MM.1S (cell line): ENCODE measurements at regions not wholly inside any gene's neighbourhood (a gene's known extent, or its start where the extent isn't known, plus 50 kb on each side); places are given as distances from the start of the nearest gene placed in this dataset.

Experiments
- DNase-seq: peaks from one replicate; pipeline ENCODE4 v3.0.0-alpha.2; 2015
- H2AFZ ChIP-seq: fragments of 300-600 bp; sonication (generic); 2 replicates; pipeline ENCODE4 v1.6.0; 2016; ENCODE audit warnings: antibody characterized with exemption, low read length
- H3F3A ChIP-seq: fragments of 300-600 bp; sonication (generic); 2 replicates; pipeline ENCODE4 v1.6.1; 2016; ENCODE audit warnings: mild to moderate bottlenecking, antibody characterized with exemption, low read length, moderate library complexity, mixed read lengths; ENCODE audit not compliant: insufficient read depth
- H3K27ac ChIP-seq: fragments of 300-600 bp; sonication (generic); 2 replicates; pipeline ENCODE4 v1.5.1; 2016; ENCODE audit warnings: mild to moderate bottlenecking, low read length
- H3K27me3 ChIP-seq: fragments of 300-600 bp; sonication (generic); replicated peaks from 2 replicates; pipeline ENCODE4 v1.6.0; 2016; ENCODE audit warnings: low read length; ENCODE audit not compliant: insufficient read depth
- H3K36me3 ChIP-seq: fragments of 300-600 bp; sonication (generic); replicated peaks from 2 replicates; pipeline ENCODE4 v1.6.1; 2016; ENCODE audit warnings: mild to moderate bottlenecking, low read length, mixed read lengths; ENCODE audit not compliant: insufficient read depth
- H3K4me1 ChIP-seq: fragments of 300-600 bp; sonication (generic); 2 replicates; pipeline ENCODE4 v1.6.1; 2016; ENCODE audit warnings: low read length, mixed read lengths
- H3K4me2 ChIP-seq: fragments of 300-600 bp; sonication (generic); 2 replicates; pipeline ENCODE4 v1.6.0; 2016; ENCODE audit warnings: low read depth, low read length
- H3K4me3 ChIP-seq: fragments of 300-600 bp; sonication (generic); 2 replicates; pipeline ENCODE4 v1.5.1; 2016; ENCODE audit warnings: low read length, mixed read lengths
- H3K79me2 ChIP-seq: fragments of 300-600 bp; sonication (generic); 2 replicates; pipeline ENCODE4 v1.6.1; 2016; ENCODE audit warnings: mixed run types, low read length, mixed read lengths
- H3K9ac ChIP-seq: fragments of 300-600 bp; sonication (generic); 2 replicates; pipeline ENCODE4 v1.6.1; 2016; ENCODE audit warnings: low read length, mixed read lengths
- H3K9me2 ChIP-seq: fragments of 300-600 bp; sonication (generic); replicated peaks from 2 replicates; pipeline ENCODE4 v1.6.1; 2016; ENCODE audit warnings: mild to moderate bottlenecking, low read length, mixed read lengths; ENCODE audit not compliant: insufficient read depth
- H3K9me3 ChIP-seq: fragments of 300-600 bp; sonication (generic); replicated peaks from 2 replicates; pipeline ENCODE4 v1.6.1; 2016; ENCODE audit warnings: mild to moderate bottlenecking, low read length, mixed read lengths; ENCODE audit not compliant: insufficient read depth
- H4K20me1 ChIP-seq: fragments of 300-600 bp; sonication (generic); 2 replicates; pipeline ENCODE4 v1.6.1; 2016; ENCODE audit warnings: mild to moderate bottlenecking, low read length, moderate library complexity, mixed read lengths; ENCODE audit not compliant: insufficient read depth
- CTCF ChIP-seq: fragments of 300-600 bp; sonication (generic); IDR thresholded peaks from 2 replicates; pipeline ENCODE4 v1.5.1; 2016; ENCODE audit warnings: antibody characterized with exemption, low read length, mixed read lengths
- EZH2 ChIP-seq: fragments of 300-600 bp; sonication (generic); optimal IDR thresholded peaks from 2 replicates; pipeline ENCODE3; 2017; ENCODE audit warnings: low read depth, mild to moderate bottlenecking, antibody characterized with exemption, low read length, mixed read lengths
- EZH2phosphoT487 ChIP-seq: fragments of 300-600 bp; sonication (generic); IDR thresholded peaks from 2 replicates; pipeline ENCODE4 v1.6.1; 2018; ENCODE audit warnings: antibody characterized with exemption, low read length

DNA sequence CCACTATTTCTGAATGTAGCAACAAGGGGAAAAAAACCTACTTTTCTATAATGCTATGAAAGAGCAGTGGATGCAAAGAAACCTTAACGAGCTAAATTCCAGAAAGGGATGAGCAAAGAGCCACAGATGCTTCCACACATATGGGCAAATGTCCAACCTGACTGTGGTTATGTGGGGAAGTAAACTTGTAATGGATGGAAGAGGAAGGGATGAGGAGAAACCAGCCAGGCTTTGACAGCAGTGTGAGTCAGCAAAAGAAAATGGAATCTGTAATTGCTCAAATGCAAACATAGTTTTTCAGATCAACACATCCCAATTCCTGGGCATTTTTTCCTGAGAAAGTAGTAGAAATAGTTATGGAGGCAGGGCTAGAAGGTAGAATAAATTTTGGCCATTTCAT, 204.8 kb upstream of the CPHXL start:
- no peak for DNase-seq
- H2AFZ ChIP-seq, result no peak overlapping the region
- no peaks in the 10 kb centered on the region for H4K20me1 ChIP-seq
- H3K9me2 ChIP-seq, result no peaks in the 10 kb centered on the region
- no peaks in the 10 kb centered on the region for H3K36me3 ChIP-seq
- H3K79me2 ChIP-seq, result no peaks in the 10 kb centered on the region
- no peak overlapping the region for H3K4me3 ChIP-seq
- no peaks in the 10 kb centered on the region for H3K9me3 ChIP-seq
- H3F3A ChIP-seq, result no peaks in the 10 kb centered on the region
- H3K4me1 ChIP-seq, result no peaks in the 10 kb centered on the region
- no peak overlapping the region for H3K4me2 ChIP-seq
- no peaks in the 10 kb centered on the region for H3K27me3 ChIP-seq
- no peak for TF ChIP-seq CTCF
- no peak for TF ChIP-seq EZH2
- no peak for TF ChIP-seq EZH2phosphoT487
- no peak overlapping the region for H3K9ac ChIP-seq
- H3K27ac ChIP-seq, result no peak overlapping the region

GRCh38 chr16:75931970-75932369, 205.7 kb upstream of the CPHXL start:
- no peaks in the 10 kb centered on the region for H4K20me1 ChIP-seq
- no peaks in the 10 kb centered on the region for H3K9me3 ChIP-seq
- H3K79me2 ChIP-seq, result no peaks in the 10 kb centered on the region
- no peak overlapping the region for H3K27ac ChIP-seq
- no peak overlapping the region for H3K4me3 ChIP-seq
- TF ChIP-seq CTCF (no peak), EZH2 (no peak), EZH2phosphoT487 (no peak)
- no peaks in the 10 kb centered on the region for H3K36me3 ChIP-seq
- no peak overlapping the region for H2AFZ ChIP-seq
- H3F3A ChIP-seq, result no peaks in the 10 kb centered on the region
- no peak overlapping the region for H3K4me2 ChIP-seq
- H3K4me1 ChIP-seq, result no peaks in the 10 kb centered on the region
- no peaks in the 10 kb centered on the region for H3K27me3 ChIP-seq
- no peak overlapping the region for H3K9ac ChIP-seq
- no peaks in the 10 kb centered on the region for H3K9me2 ChIP-seq
- no peak for DNase-seq

DNA sequence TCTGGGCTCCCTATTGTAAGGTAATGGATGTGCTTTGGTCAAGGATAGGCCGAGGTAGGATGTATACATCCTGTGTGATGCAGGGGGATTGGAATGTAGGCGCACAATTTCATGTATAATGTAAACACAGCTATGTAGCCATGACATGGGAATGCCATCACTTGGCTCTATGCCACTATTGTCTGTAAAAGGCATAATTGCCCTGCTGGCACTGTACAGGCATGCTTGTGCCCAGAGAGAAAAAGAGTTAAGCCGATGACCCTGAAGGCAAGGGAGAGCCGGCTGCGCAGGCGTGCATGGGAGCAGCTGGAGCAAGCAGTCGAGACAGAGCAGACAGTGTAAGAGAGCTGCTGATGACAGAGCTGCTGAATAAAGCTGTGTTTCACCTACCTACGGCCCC, 212.5 kb upstream of the CPHXL start:
- Histone ChIP-seq H4K20me1 (no peaks in the 10 kb centered on the region), H3K9me3 (no peaks in the 10 kb centered on the region), H3K4me1 (no peaks in the 10 kb centered on the region), H3K9me2 (no peaks in the 10 kb centered on the region), H3K27me3 (no peaks in the 10 kb centered on the region), H3F3A (no peaks in the 10 kb centered on the region), H2AFZ (no peak overlapping the region), H3K79me2 (no peaks in the 10 kb centered on the region), H3K4me3 (no peak overlapping the region), H3K27ac (no peak overlapping the region), H3K36me3 (no peaks in the 10 kb centered on the region), H3K9ac (no peak overlapping the region), H3K4me2 (no peak overlapping the region)
- no peak for TF ChIP-seq EZH2phosphoT487
- no peak for TF ChIP-seq EZH2
- no peak for TF ChIP-seq CTCF
- DNase-seq, result no peak
